ENCODE measurements at regions not wholly inside any gene's neighbourhood (a gene's known extent, or its start where the extent isn't known, plus 50 kb on each side); places are given as distances from the start of the nearest gene placed in this dataset.
"Not testable (repeated sequence)": the region's sequence is repeated elsewhere in the genome, so short reads cannot be mapped to it uniquely, and the experiment has no call there.

GRCh38 chr9:87371795-87372355, 125.8 kb upstream of the DAPK1 start:
- DNase-seq (ENCODE audit: extremely low read depth, low read depth): no peak
- TF ChIP-seq CTCF (IDR thresholded peaks at IDR 0.05; ENCODE audit: low read depth, low read length): no peak

- no peak for DNase-seq (ENCODE audit: extremely low read depth, low read depth)
- TF ChIP-seq CTCF (IDR thresholded peaks at IDR 0.05; ENCODE audit: low read depth, low read length): no peak
Measured at GRCh38 chr9:87372356-87372851, 125.3 kb upstream of the DAPK1 start.

GRCh38 chr9:87374023-87374919, 123.4 kb upstream of the DAPK1 start:
- not testable (repeated sequence) for DNase-seq (ENCODE audit: extremely low read depth, low read depth)

- no peak for DNase-seq (ENCODE audit: extremely low read depth, low read depth)
- no peak for TF ChIP-seq CTCF (IDR thresholded peaks at IDR 0.05; ENCODE audit: low read depth, low read length)
Measured at GRCh38 chr9:87375397-87376073, 122.1 kb upstream of the DAPK1 start.

- TF ChIP-seq CTCF (IDR thresholded peaks at IDR 0.05; ENCODE audit: low read depth, low read length): no peak
- no peak for DNase-seq (ENCODE audit: extremely low read depth, low read depth)
Measured at GRCh38 chr9:87378676-87379075, 119.0 kb upstream of the DAPK1 start.

- TF ChIP-seq CTCF (IDR thresholded peaks at IDR 0.05; ENCODE audit: low read depth, low read length): no peak
- no peak for DNase-seq (ENCODE audit: extremely low read depth, low read depth)
Measured at GRCh38 chr9:87379300-87379699, 118.4 kb upstream of the DAPK1 start.

GRCh38 chr9:87381050-87381711, 116.5 kb upstream of the DAPK1 start:
- DNase-seq (ENCODE audit: extremely low read depth, low read depth): peak; percentile 63
- no peak for TF ChIP-seq CTCF (IDR thresholded peaks at IDR 0.05; ENCODE audit: low read depth, low read length)

All from AG09319 (cell line).